ENCODE measurements at regions not wholly inside any gene's neighbourhood (a gene's known extent, or its start where the extent isn't known, plus 50 kb on each side); places are given as distances from the start of the nearest gene placed in this dataset.

DNA sequence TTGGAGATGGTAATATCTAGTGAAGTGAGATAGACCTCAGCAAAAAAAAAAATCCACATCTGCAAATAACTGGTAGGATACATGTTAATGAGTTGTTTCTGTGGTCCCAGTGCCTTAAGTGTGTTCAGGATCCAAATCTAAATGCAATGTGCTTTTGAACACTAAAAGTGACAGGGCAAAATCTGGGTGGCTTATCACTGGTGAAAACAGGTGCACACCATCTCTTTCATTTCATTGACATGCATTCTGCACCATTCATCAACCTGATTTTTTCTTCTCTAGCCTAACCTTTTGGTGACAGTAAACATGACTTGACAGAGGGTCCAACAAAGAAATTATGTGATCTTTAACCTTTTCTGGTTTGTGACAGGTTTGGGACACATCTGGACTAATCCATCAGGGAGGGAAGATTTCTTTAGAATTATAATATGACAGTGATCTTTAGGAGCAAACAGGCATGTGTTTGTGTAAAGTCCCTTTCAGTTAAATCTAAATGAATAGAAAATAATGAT is 201.6 kb upstream of the NEGR1 start:
- TF ChIP-seq, protein P1, sequence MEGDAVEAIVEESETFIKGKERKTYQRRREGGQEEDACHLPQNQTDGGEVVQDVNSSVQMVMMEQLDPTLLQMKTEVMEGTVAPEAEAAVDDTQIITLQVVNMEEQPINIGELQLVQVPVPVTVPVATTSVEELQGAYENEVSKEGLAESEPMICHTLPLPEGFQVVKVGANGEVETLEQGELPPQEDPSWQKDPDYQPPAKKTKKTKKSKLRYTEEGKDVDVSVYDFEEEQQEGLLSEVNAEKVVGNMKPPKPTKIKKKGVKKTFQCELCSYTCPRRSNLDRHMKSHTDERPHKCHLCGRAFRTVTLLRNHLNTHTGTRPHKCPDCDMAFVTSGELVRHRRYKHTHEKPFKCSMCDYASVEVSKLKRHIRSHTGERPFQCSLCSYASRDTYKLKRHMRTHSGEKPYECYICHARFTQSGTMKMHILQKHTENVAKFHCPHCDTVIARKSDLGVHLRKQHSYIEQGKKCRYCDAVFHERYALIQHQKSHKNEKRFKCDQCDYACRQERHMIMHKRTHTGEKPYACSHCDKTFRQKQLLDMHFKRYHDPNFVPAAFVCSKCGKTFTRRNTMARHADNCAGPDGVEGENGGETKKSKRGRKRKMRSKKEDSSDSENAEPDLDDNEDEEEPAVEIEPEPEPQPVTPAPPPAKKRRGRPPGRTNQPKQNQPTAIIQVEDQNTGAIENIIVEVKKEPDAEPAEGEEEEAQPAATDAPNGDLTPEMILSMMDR (IDR thresholded peaks at IDR 0.05), result no peak
- no peak for TF ChIP-seq POLR2A (IDR thresholded peaks at IDR 0.05)

Measured in body of pancreas (tissue), 4 donors.